GM13976 (cell line): ENCODE measurements at regions not wholly inside any gene's neighbourhood (a gene's known extent, or its start where the extent isn't known, plus 50 kb on each side); places are given as distances from the start of the nearest gene placed in this dataset.
"Not testable (repeated sequence)": the region's sequence is repeated elsewhere in the genome, so short reads cannot be mapped to it uniquely, and the experiment has no call there.

Experiments used
- DNase-seq: peaks from one replicate; pipeline ENCODE4 v3.0.0; 2012; ENCODE audit warnings: low spot score
- in situ Hi-C: fragments of 300-500 bp; cut with MboI; formaldehyde crosslinking; loops from one replicate; pipeline ENCODE4 v1.12.0; 2022; ENCODE audit warnings: low sequenced_read_pairs, mixed read lengths, inconsistent platforms; ENCODE audit not compliant: unreplicated experiment
- TF ChIP-seq, protein P1 (sequence below): IDR thresholded peaks from 2 replicates; pipeline ENCODE4 v1.5.1; 2012; ENCODE audit warnings: borderline replicate concordance, mild to moderate bottlenecking; ENCODE audit not compliant: insufficient read depth; ENCODE audit errors: extremely low read depth, missing control alignments, control extremely low read depth

GRCh38 chr10:117619707-117620405 is 77.3 kb downstream of the EMX2 start:
- DNase-seq, result no peak
- TF ChIP-seq, protein P1, sequence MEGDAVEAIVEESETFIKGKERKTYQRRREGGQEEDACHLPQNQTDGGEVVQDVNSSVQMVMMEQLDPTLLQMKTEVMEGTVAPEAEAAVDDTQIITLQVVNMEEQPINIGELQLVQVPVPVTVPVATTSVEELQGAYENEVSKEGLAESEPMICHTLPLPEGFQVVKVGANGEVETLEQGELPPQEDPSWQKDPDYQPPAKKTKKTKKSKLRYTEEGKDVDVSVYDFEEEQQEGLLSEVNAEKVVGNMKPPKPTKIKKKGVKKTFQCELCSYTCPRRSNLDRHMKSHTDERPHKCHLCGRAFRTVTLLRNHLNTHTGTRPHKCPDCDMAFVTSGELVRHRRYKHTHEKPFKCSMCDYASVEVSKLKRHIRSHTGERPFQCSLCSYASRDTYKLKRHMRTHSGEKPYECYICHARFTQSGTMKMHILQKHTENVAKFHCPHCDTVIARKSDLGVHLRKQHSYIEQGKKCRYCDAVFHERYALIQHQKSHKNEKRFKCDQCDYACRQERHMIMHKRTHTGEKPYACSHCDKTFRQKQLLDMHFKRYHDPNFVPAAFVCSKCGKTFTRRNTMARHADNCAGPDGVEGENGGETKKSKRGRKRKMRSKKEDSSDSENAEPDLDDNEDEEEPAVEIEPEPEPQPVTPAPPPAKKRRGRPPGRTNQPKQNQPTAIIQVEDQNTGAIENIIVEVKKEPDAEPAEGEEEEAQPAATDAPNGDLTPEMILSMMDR, result no peak
- in situ Hi-C loops, result no loop called here

- TF ChIP-seq, protein P1, result no peak
- in situ Hi-C loops, result no loop called here
- DNase-seq, result no peak
Observed at GRCh38 chr10:117621196-117621595, 78.7 kb downstream of the EMX2 start.

DNA sequence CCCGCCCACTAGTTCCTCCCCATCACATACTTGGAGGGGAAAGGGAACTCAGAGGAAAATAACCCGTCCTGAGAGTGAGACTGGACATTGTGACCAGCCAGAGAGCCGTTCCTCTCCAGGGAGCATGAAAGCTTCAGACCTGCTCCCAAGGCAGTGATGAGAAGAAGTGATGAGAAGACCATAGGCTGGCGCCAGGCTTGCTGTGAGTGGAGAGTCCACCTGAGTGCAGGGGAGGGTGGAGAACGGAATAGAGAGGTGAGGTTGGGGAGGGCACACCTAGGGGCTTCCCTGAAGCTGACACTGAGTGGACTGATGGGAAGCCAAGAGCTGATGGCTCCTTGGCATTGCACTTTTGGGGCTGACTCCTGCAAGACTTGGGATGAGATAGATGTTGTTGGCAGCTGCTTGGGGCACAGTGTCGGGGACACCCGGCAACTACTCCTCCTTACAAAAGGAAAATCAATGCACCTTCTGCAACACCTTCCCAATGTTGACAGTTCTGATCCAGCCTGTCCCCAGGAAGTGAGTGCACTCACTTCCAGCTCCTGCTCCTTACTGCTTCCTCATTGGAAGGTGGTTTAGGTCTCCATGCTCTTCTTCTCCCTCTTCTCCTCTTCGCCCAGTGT is 79.4 kb downstream of the EMX2 start:
- no peak for DNase-seq
- in situ Hi-C loops, result no loop called here
- TF ChIP-seq, protein P1, result no peak

GRCh38 chr10:117622471-117623184 is 80.1 kb downstream of the EMX2 start:
- TF ChIP-seq, protein P1, result no peak
- in situ Hi-C loops, result no loop called here
- DNase-seq, result no peak

- in situ Hi-C loops, result no loop called here
- no peak for DNase-seq
- TF ChIP-seq, protein P1, result no peak
Observed at GRCh38 chr10:117626228-117626627, 83.7 kb downstream of the EMX2 start.

DNA sequence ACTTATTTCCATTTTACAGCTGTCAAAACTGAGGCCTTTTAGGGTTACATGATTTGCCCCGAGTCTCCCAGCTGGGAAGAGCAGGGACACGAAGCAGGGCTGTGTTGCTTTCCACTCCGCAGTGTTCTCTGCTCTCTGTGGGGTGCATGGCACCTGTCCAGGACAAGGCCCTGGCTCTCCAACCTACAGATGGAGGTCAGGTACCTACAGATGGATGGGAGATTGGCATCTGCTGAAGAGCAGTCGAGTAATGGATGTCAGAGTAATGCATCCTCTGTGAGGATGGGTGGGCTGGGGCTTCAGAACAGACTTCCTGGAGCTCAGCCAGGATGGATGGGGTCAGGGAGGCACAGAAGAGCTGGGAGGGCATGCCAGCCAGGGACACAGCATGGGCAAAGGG is 85.0 kb downstream of the EMX2 start:
- in situ Hi-C loops, result no loop called here
- no peak for DNase-seq
- TF ChIP-seq, protein P1, result no peak

GRCh38 chr10:117629717-117630116 is 87.2 kb downstream of the EMX2 start:
- in situ Hi-C loops, DNase-seq: not testable (repeated sequence)
